Parathyroid adenoma (tissue), 2 donors: ENCODE measurements at regions not wholly inside any gene's neighbourhood (a gene's known extent, or its start where the extent isn't known, plus 50 kb on each side); places are given as distances from the start of the nearest gene placed in this dataset.

Source experiments
- H2AFZ ChIP-seq: fragments of 300-600 bp; sonication (generic); one replicate; pipeline ENCODE4 v1.7.0; 2017; ENCODE audit warnings: antibody characterized with exemption, mild to moderate bottlenecking
- H3K27ac ChIP-seq: fragments of 300-600 bp; sonication (generic); one replicate; pipeline ENCODE4 v1.7.0; 2017
- H3K27me3 ChIP-seq: fragments of 300-600 bp; sonication (generic); one replicate; pipeline ENCODE4 v1.7.0; 2017; ENCODE audit warnings: low read length; ENCODE audit not compliant: control insufficient read depth, insufficient read depth
- H3K36me3 ChIP-seq: fragments of 300-600 bp; sonication (generic); one replicate; pipeline ENCODE4 v1.7.0; 2017; ENCODE audit warnings: low read length; ENCODE audit not compliant: control insufficient read depth, insufficient read depth
- H3K4me1 ChIP-seq: fragments of 300-600 bp; sonication (generic); one replicate; pipeline ENCODE4 v1.7.0; 2017; ENCODE audit warnings: control low read depth
- H3K4me2 ChIP-seq: fragments of 300-600 bp; sonication (generic); one replicate; pipeline ENCODE4 v1.7.0; 2017; ENCODE audit warnings: low read length
- H3K4me3 ChIP-seq: fragments of 300-600 bp; sonication (generic); one replicate; pipeline ENCODE4 v1.7.0; 2017; ENCODE audit warnings: low read depth, low read length
- H3K79me2 ChIP-seq: fragments of 300-600 bp; sonication (generic); one replicate; pipeline ENCODE4 v1.7.0; 2017; ENCODE audit warnings: control low read depth
- H3K9ac ChIP-seq: fragments of 300-600 bp; sonication (generic); one replicate; pipeline ENCODE4 v1.7.0; 2017; ENCODE audit warnings: mild to moderate bottlenecking
- H3K9me3 ChIP-seq: fragments of 300-600 bp; sonication (generic); one replicate; pipeline ENCODE4 v1.7.0; 2017; ENCODE audit warnings: low read length; ENCODE audit not compliant: control insufficient read depth
- TF ChIP-seq, protein P1 (sequence below): fragments of 300-600 bp; sonication (generic); IDR thresholded peaks from one replicate; pipeline ENCODE4 v1.7.0; 2017; ENCODE audit warnings: antibody characterized with exemption, mild to moderate bottlenecking
- donor health status: primary hyperparathyroidism.

DNA sequence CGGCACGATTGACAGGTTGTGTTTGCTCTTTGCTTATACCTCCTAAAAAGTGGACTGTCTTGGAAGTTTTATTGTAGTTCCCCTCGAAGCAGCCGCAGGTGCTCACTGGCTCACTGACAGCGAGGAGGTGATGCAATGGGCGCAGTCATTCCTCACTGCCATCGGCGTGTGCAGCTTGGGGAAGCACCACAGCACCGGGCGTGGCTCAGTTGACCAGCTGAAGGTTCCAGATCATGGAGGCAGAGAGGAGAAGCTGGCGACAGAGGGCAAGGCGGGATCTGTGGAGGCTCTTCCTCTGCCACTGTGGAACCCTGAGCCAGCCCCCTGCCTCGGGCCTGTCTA is 72.1 kb upstream of the TNRC6C start:
- no peak overlapping the region for H3K4me2 ChIP-seq
- H2AFZ ChIP-seq, result no peak overlapping the region
- no peaks in the 10 kb centered on the region for H3K79me2 ChIP-seq
- no peak overlapping the region for H3K9ac ChIP-seq
- H3K9me3 ChIP-seq, result no peaks in the 10 kb centered on the region
- no peak overlapping the region for H3K27ac ChIP-seq
- H3K4me1 ChIP-seq, result no peaks in the 10 kb centered on the region
- H3K4me3 ChIP-seq, result no peak overlapping the region
- H3K36me3 ChIP-seq, result no peaks in the 10 kb centered on the region
- no peaks in the 10 kb centered on the region for H3K27me3 ChIP-seq
- TF ChIP-seq, protein P1, sequence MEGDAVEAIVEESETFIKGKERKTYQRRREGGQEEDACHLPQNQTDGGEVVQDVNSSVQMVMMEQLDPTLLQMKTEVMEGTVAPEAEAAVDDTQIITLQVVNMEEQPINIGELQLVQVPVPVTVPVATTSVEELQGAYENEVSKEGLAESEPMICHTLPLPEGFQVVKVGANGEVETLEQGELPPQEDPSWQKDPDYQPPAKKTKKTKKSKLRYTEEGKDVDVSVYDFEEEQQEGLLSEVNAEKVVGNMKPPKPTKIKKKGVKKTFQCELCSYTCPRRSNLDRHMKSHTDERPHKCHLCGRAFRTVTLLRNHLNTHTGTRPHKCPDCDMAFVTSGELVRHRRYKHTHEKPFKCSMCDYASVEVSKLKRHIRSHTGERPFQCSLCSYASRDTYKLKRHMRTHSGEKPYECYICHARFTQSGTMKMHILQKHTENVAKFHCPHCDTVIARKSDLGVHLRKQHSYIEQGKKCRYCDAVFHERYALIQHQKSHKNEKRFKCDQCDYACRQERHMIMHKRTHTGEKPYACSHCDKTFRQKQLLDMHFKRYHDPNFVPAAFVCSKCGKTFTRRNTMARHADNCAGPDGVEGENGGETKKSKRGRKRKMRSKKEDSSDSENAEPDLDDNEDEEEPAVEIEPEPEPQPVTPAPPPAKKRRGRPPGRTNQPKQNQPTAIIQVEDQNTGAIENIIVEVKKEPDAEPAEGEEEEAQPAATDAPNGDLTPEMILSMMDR, result no peak

GRCh38 chr17:77887110-77887463 is 71.4 kb upstream of the TNRC6C start:
- Histone ChIP-seq H3K4me3 (peak overlapping the region; percentile 60), H3K4me1 (no peaks in the 10 kb centered on the region), H3K36me3 (no peaks in the 10 kb centered on the region), H3K79me2 (no peaks in the 10 kb centered on the region), H3K27ac (no peak overlapping the region), H3K9ac (no peak overlapping the region), H3K27me3 (no peaks in the 10 kb centered on the region), H2AFZ (peak overlapping the region; percentile 83), H3K4me2 (peak overlapping the region; percentile 95), H3K9me3 (no peaks in the 10 kb centered on the region)
- TF ChIP-seq, protein P1, result no peak

DNA sequence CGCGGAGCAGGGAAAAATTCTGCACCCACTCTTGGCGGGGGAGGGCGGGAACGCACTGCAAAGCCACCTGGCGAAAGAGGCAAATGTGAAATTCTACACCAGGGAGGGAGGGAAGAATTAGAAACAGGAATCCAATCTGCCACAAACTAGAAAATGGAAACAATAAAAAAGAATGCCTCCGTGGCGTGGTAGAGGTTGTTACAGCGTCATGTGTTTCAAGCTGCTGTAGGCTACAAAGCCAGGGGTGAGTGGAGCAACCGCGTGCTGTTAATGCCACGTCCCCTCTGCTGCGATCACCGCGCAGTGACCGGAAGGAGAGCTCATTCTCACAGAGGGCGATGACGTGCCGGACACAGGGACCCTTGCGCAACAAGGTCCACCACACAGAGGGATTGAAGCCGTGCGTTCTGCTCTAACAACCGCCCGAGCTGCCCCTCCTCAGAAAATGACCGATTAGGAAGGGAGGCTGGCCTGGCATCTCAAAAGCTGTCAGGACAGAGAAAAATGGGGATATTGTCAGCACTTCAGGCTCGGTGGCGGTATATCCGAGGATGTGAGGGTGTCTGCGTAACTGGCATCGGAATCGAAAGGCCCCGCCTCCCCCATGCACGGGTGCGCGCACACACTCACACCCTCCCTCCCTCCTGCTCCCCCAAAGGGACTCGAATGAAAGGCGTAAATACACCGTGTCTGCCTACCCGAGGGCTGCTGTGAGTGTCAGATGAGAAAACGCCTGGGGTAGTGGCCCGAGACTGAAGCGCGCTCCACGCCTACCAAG is 70.8 kb upstream of the TNRC6C start:
- H3K36me3 ChIP-seq, result no peaks in the 10 kb centered on the region
- H3K27ac ChIP-seq, result no peak overlapping the region
- TF ChIP-seq, protein P1, result no peak
- peak overlapping the region; percentile 60 for H3K4me3 ChIP-seq
- no peaks in the 10 kb centered on the region for H3K9me3 ChIP-seq
- no peak overlapping the region for H3K9ac ChIP-seq
- peak overlapping the region; percentile 95 for H3K4me2 ChIP-seq
- H3K27me3 ChIP-seq, result no peaks in the 10 kb centered on the region
- H3K4me1 ChIP-seq, result no peaks in the 10 kb centered on the region
- no peaks in the 10 kb centered on the region for H3K79me2 ChIP-seq
- peak overlapping the region; percentile 83 for H2AFZ ChIP-seq

DNA sequence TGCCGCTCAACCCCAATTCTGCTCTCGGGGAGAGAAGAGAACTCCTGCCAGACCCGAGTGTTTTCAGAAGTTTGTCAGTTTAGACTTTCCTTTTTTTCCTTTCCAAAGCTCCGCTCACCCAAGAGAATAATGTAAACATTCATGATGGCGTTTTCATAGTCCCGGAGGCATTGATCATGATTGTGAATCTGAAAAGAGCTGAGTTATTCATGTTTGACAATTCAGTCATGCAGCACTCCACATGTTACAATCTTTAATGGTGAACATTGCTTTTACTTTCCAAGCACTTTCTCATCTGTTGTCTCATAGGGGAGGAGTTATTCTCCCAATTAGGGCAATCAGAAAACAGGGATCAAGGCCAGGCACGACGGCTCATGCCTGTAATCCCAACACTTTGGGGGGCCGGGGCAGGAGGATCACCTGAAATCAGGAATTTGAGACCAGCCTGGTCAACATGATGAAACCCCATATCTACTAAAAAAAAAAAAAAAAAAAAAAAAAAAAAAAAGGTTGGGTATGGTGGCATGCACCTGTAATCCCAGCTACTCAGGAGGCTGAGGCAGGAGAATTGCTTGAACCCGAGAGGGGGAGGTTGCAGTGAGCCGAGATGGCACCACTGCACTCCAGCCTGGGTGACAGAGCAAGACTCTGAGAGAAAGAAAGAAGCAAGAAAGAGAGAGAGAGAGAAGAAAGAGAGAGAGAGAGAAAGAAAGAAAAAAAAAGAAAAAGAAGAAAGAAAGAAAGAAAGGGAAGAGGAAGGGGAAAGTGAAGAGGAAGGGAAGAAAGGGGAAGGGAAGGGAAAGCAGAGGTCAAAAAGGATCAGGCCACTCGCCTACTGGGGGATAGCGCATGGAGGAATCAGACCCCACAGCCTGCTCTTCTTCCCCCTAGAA is 70.0 kb upstream of the TNRC6C start:
- no peak overlapping the region for H3K27ac ChIP-seq
- peak overlapping the region; percentile 60 for H3K4me3 ChIP-seq
- H3K36me3 ChIP-seq, result no peaks in the 10 kb centered on the region
- H3K79me2 ChIP-seq, result no peaks in the 10 kb centered on the region
- TF ChIP-seq, protein P1, result no peak
- H3K27me3 ChIP-seq, result no peaks in the 10 kb centered on the region
- H3K4me2 ChIP-seq, result peak overlapping the region; percentile 95
- H3K9me3 ChIP-seq, result no peaks in the 10 kb centered on the region
- H3K9ac ChIP-seq, result no peak overlapping the region
- H3K4me1 ChIP-seq, result no peaks in the 10 kb centered on the region
- H2AFZ ChIP-seq, result peak overlapping the region; percentile 83
